Heart left ventricle (tissue), 16 donors: ENCODE measurements at regions not wholly inside any gene's neighbourhood (a gene's known extent, or its start where the extent isn't known, plus 50 kb on each side); places are given as distances from the start of the nearest gene placed in this dataset.

Experiments used
- ATAC-seq, 4 donors: fragments of 200-7000 bp; cut with Tn5 transposase; one replicate each; pipeline ENCODE4 v1.9.1; 2020 to 2022; ENCODE audit warnings: moderate library complexity in 4 of 4, mild to moderate bottlenecking in 3 of 4, moderate number of reproducible peaks in 1 of 4
- DNase-seq, 5 donors: peaks; one replicate each; pipeline ENCODE4 v3.0.0-alpha.2; 2020
- H3K27ac ChIP-seq, 12 donors: fragments of 200-600 bp; sonication (generic) in 4 of 12; one replicate each; pipeline versions ENCODE4 v1.5.0 to v1.8.0; 2016 to 2022; ENCODE audit warnings: mild to moderate bottlenecking in 2 of 12
- H3K27me3 ChIP-seq, 9 donors: fragments of 200-600 bp; sonication (generic) in 2 of 9; one replicate each; pipeline versions ENCODE4 v1.5.1 to v1.8.0; 2016 to 2022; ENCODE audit warnings: mild to moderate bottlenecking in 3 of 9
- H3K36me3 ChIP-seq, 9 donors: fragments of 200-600 bp; sonication (generic) in 2 of 9; one replicate each; pipeline versions ENCODE4 v1.5.0 to v1.8.0; 2018 to 2022; ENCODE audit warnings: mild to moderate bottlenecking in 2 of 9
- H3K4me1 ChIP-seq, 12 donors: fragments of 200-600 bp; sonication (generic) in 4 of 12; one replicate each; pipeline versions ENCODE4 v1.5.0 to v1.8.0; 2016 to 2022; ENCODE audit warnings: mild to moderate bottlenecking in 3 of 12
- H3K4me3 ChIP-seq, 12 donors: fragments of 200-600 bp; sonication (generic) in 4 of 12; one replicate each; pipeline versions ENCODE4 v1.5.0 to v1.8.0; 2017 to 2022; ENCODE audit warnings: mild to moderate bottlenecking in 9 of 12, moderate library complexity in 4 of 12
- H3K9me3 ChIP-seq, 12 donors: fragments of 200-600 bp; sonication (generic) in 4 of 12; one replicate each; pipeline versions ENCODE4 v1.5.0 to v1.8.0; 2016 to 2022; ENCODE audit warnings: mild to moderate bottlenecking in 1 of 12
- POLR2A ChIP-seq, 2 donors: fragments of 450-650 bp; IDR thresholded peaks; one replicate each; pipeline ENCODE4 v1.6.1; 2017; ENCODE audit warnings: antibody characterized with exemption in 2 of 2, mild to moderate bottlenecking in 2 of 2, moderate library complexity in 2 of 2
- WGBS, 4 donors: extraction: QIAGEN DNeasy Blood & Tissue Kit in 2 of 4; methylation state at CpG; one replicate each; pipeline versions ENCODE4 v1.1.5 to v1.1.7; 2013 to 2018; 5-methylcytosine and 5-hydroxymethylcytosine counted together
- intact Hi-C, 10 donors: fragments of 100-400 bp; cut with DNase I; formaldehyde crosslinking; loops; one replicate each; pipeline versions ENCODE4 v1.11.1 to v1.14.2; 2022
- TF ChIP-seq, protein P1 (sequence below), 12 donors: fragments of 200-600 bp; sonication (generic) in 4 of 12; IDR thresholded peaks; one replicate each; pipeline versions ENCODE4 v1.5.0 to v1.8.0; 2018 to 2022; ENCODE audit warnings: antibody characterized with exemption in 12 of 12, mild to moderate bottlenecking in 5 of 12
- donor health status: ischemic (EF 13 %, LVEDD 7.1; RV severe dilation, severe dysfunction).
- donor health status: healthy with polysubstance abuse.
- donor health status: DM: no; HTN: yes; CAD: no.
- donor health status: DM: no; HTN: no; CAD: no.
- donor health status: ischemic (EF 25% LVEDD 6.9; RV normal size, moderate dysfunction).
- donor health status: ischemic (EF 25% LVEDD 5.7; RV mildly dilated, moderate dysfunction).
- donor health status: healthy.
- donor health status: DM: yes; HTN: yes; CAD: no.
- donor health status: ischemic (EF 35%, LVEDD 5.7; RV mildly dilated, moderate dysfunction).
- donor health status: nonischemic (EF 11% LVEDD 7.7; RV severe dilation, severe dysfunction).
- donor health status: DM: yes; HTN: yes; CAD: no.
- donor health status: PGD.
- donor health status: ischemic (EF 29% LVEDD 5.4; RV normal size, mild dysfunction).
- donor health status: nonischemic (EF 23%, LVEDD 6.1; RV moderate dilation, normal function).

DNA sequence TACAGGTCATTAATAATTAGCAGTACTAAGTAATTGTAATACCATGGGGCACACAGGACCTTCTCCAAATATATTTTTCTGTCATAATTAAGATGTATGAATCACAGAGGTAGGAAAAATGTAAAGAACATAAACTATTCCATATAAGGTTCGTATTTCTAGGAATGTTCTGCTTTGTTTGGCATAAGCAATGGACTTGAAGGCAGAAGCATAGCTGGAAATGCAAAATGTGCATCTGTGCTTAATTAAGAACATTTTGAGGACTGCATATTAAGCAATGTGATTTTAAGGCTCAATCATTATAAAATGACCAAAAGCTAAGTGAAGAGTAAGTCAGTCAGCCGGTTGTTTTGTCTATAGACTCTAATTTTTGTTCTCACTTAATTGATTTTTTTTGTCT, 123.2 kb downstream of the RBM43 start:
- DNase-seq (no peak), ATAC-seq (no peak)
- Histone ChIP-seq H3K27ac (no peak overlapping the region), H3K4me1 (no peaks in the 10 kb centered on the region), H3K36me3 (no peaks in the 10 kb centered on the region), H3K27me3 (no peaks in the 10 kb centered on the region), H3K9me3 (no peaks in the 10 kb centered on the region), H3K4me3 (no peak overlapping the region)
- WGBS, 4 donors: 79 to 85% (median 82%) methylated on average over 2 of the region's 2 CpGs
- intact Hi-C loops: no loop called here
- no peak for TF ChIP-seq POLR2A (IDR thresholded peaks at IDR 0.05)
- TF ChIP-seq, protein P1, sequence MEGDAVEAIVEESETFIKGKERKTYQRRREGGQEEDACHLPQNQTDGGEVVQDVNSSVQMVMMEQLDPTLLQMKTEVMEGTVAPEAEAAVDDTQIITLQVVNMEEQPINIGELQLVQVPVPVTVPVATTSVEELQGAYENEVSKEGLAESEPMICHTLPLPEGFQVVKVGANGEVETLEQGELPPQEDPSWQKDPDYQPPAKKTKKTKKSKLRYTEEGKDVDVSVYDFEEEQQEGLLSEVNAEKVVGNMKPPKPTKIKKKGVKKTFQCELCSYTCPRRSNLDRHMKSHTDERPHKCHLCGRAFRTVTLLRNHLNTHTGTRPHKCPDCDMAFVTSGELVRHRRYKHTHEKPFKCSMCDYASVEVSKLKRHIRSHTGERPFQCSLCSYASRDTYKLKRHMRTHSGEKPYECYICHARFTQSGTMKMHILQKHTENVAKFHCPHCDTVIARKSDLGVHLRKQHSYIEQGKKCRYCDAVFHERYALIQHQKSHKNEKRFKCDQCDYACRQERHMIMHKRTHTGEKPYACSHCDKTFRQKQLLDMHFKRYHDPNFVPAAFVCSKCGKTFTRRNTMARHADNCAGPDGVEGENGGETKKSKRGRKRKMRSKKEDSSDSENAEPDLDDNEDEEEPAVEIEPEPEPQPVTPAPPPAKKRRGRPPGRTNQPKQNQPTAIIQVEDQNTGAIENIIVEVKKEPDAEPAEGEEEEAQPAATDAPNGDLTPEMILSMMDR (IDR thresholded peaks at IDR 0.05): no peak

- no peaks in the 10 kb centered on the region for H3K4me1 ChIP-seq
- intact Hi-C loops: no loop called here
- H3K27me3 ChIP-seq: no peaks in the 10 kb centered on the region
- H3K36me3 ChIP-seq: no peaks in the 10 kb centered on the region
- no peak for ATAC-seq
- H3K27ac ChIP-seq: no peak overlapping the region
- no peak for TF ChIP-seq POLR2A (IDR thresholded peaks at IDR 0.05)
- TF ChIP-seq, protein P1 (IDR thresholded peaks at IDR 0.05): no peak
- 76 to 92% (median 78%) methylated on average over 5 of the region's 5 CpGs for WGBS, 4 donors
- no peak overlapping the region for H3K4me3 ChIP-seq
- DNase-seq: no peak
- H3K9me3 ChIP-seq: no peaks in the 10 kb centered on the region
These were observed 124.1 kb downstream of the RBM43 start for GRCh38 chr2:151137526-151137925.

GRCh38 chr2:151120011-151120410, 141.7 kb downstream of the RBM43 start:
- no peak for DNase-seq

GRCh38 chr2:151119374-151119773, 142.3 kb downstream of the RBM43 start:
- no peak overlapping the region for H3K27ac ChIP-seq
- intact Hi-C loops: no loop called here
- no peak overlapping the region for H3K4me3 ChIP-seq
- ATAC-seq (no peak), DNase-seq (no peak)
- peaks cover 0 to 19% (median 2%) of the 10 kb centered on the region in 12 donors for H3K9me3 ChIP-seq
- H3K27me3 ChIP-seq: no peaks in the 10 kb centered on the region
- no peaks in the 10 kb centered on the region for H3K36me3 ChIP-seq
- no peaks in the 10 kb centered on the region for H3K4me1 ChIP-seq
- no peak for TF ChIP-seq POLR2A (IDR thresholded peaks at IDR 0.05)
- TF ChIP-seq, protein P1 (IDR thresholded peaks at IDR 0.05): no peak

More at GRCh38 chr2:151120011-151120410, 141.7 kb downstream of the RBM43 start:
- no peaks in the 10 kb centered on the region for H3K4me1 ChIP-seq
- no peaks in the 10 kb centered on the region for H3K27me3 ChIP-seq
- no peak overlapping the region for H3K27ac ChIP-seq
- TF ChIP-seq POLR2A (IDR thresholded peaks at IDR 0.05): no peak
- TF ChIP-seq, protein P1 (IDR thresholded peaks at IDR 0.05): no peak
- no peak overlapping the region for H3K4me3 ChIP-seq
- H3K9me3 ChIP-seq: peaks cover 0 to 19% (median 2%) of the 10 kb centered on the region in 12 donors
- intact Hi-C loops: no loop called here
- no peaks in the 10 kb centered on the region for H3K36me3 ChIP-seq
- WGBS, 4 donors: 76 to 85% (median 80%) methylated on average over 2 of the region's 2 CpGs
- no peak for ATAC-seq
